ENCODE measurements at regions not wholly inside any gene's neighbourhood (a gene's known extent, or its start where the extent isn't known, plus 50 kb on each side); places are given as distances from the start of the nearest gene placed in this dataset.

- Histone ChIP-seq H3K9me1 (ENCODE audit: control insufficient read depth, extremely low read depth, insufficient read depth, low read length) (no peaks in the 10 kb centered on the region), H3K9ac (ENCODE audit: control insufficient read depth, extremely low read depth, insufficient read depth, low read length) (no peak overlapping the region), H3K36me3 (ENCODE audit: control insufficient read depth in 2 of 2, extremely low read depth in 1 of 2, insufficient read depth in 2 of 2, low read length in 2 of 2) (no peaks in the 10 kb centered on the region), H3K27ac (ENCODE audit: control insufficient read depth, insufficient read depth, low read length) (no peak overlapping the region), H2AFZ (ENCODE audit: control insufficient read depth, low read length) (no peak overlapping the region), H3K4me1 (ENCODE audit: control insufficient read depth, extremely low read depth, insufficient read depth, low read length) (no peaks in the 10 kb centered on the region), H3K4me2 (ENCODE audit: control insufficient read depth, extremely low read depth, insufficient read depth, low read depth, low read length) (no peak overlapping the region), H4K20me1 (ENCODE audit: control insufficient read depth, extremely low read depth, insufficient read depth, low read length) (no peaks in the 10 kb centered on the region), H3K4me3 (ENCODE audit: control insufficient read depth in 2 of 3, extremely low read depth in 1 of 3, insufficient read depth in 2 of 3, low read depth in 1 of 3, low read length in 3 of 3) (no peak overlapping the region), H3K9me3 (ENCODE audit: control insufficient read depth, low read depth, low read length) (no peaks in the 10 kb centered on the region), H3K27me3 (ENCODE audit: control insufficient read depth, extremely low read depth, insufficient read depth, low read length) (no peaks in the 10 kb centered on the region), H3K79me2 (ENCODE audit: control insufficient read depth, insufficient read depth, low read length) (no peaks in the 10 kb centered on the region)
- DNase-seq (ENCODE audit: low read depth, low spot score) (no peak), FAIRE-seq (no peak)
- dilution Hi-C loops (cut with MboI; ENCODE audit: extremely low pct_ligation_motif_present, low sequenced_read_pairs): no loop called here
- no peak for TF ChIP-seq CTCF (optimal IDR thresholded peaks at IDR 0.05 in 1 of 3, IDR thresholded peaks at IDR 0.05 in 1 of 3, conservative IDR thresholded peaks at IDR 0.05 in 1 of 3; ENCODE audit: extremely low read depth in 1 of 3, insufficient read depth in 2 of 3, low read length in 3 of 3)
- no peak for TF ChIP-seq EZH2 (IDR thresholded peaks at IDR 0.05; ENCODE audit: low read length)
Measured at GRCh38 chrX:28347476-28347875, 239.8 kb upstream of the IL1RAPL1 start.

- Histone ChIP-seq H4K20me1 (ENCODE audit: control insufficient read depth, extremely low read depth, insufficient read depth, low read length) (no peaks in the 10 kb centered on the region), H3K9me1 (ENCODE audit: control insufficient read depth, extremely low read depth, insufficient read depth, low read length) (no peaks in the 10 kb centered on the region), H3K4me1 (ENCODE audit: control insufficient read depth, extremely low read depth, insufficient read depth, low read length) (no peaks in the 10 kb centered on the region), H3K27ac (ENCODE audit: control insufficient read depth, insufficient read depth, low read length) (no peak overlapping the region), H2AFZ (ENCODE audit: control insufficient read depth, low read length) (no peak overlapping the region), H3K36me3 (ENCODE audit: control insufficient read depth in 2 of 2, extremely low read depth in 1 of 2, insufficient read depth in 2 of 2, low read length in 2 of 2) (no peaks in the 10 kb centered on the region), H3K79me2 (ENCODE audit: control insufficient read depth, insufficient read depth, low read length) (no peaks in the 10 kb centered on the region), H3K9me3 (ENCODE audit: control insufficient read depth, low read depth, low read length) (no peaks in the 10 kb centered on the region), H3K4me2 (ENCODE audit: control insufficient read depth, extremely low read depth, insufficient read depth, low read depth, low read length) (no peak overlapping the region), H3K9ac (ENCODE audit: control insufficient read depth, extremely low read depth, insufficient read depth, low read length) (no peak overlapping the region), H3K4me3 (ENCODE audit: control insufficient read depth in 2 of 3, extremely low read depth in 1 of 3, insufficient read depth in 2 of 3, low read depth in 1 of 3, low read length in 3 of 3) (no peak overlapping the region), H3K27me3 (ENCODE audit: control insufficient read depth, extremely low read depth, insufficient read depth, low read length) (no peaks in the 10 kb centered on the region)
- no peak for TF ChIP-seq EZH2 (IDR thresholded peaks at IDR 0.05; ENCODE audit: low read length)
- no peak for TF ChIP-seq CTCF (optimal IDR thresholded peaks at IDR 0.05 in 1 of 3, IDR thresholded peaks at IDR 0.05 in 1 of 3, conservative IDR thresholded peaks at IDR 0.05 in 1 of 3; ENCODE audit: extremely low read depth in 1 of 3, insufficient read depth in 2 of 3, low read length in 3 of 3)
- no peak for DNase-seq (ENCODE audit: low read depth, low spot score)
- FAIRE-seq: no peak
- dilution Hi-C loops (cut with MboI; ENCODE audit: extremely low pct_ligation_motif_present, low sequenced_read_pairs): no loop called here
Measured at GRCh38 chrX:28329156-28329555, 258.1 kb upstream of the IL1RAPL1 start.

Measured in keratinocyte (primary cell).